ENCODE measurements at regions not wholly inside any gene's neighbourhood (a gene's known extent, or its start where the extent isn't known, plus 50 kb on each side); places are given as distances from the start of the nearest gene placed in this dataset.

DNA sequence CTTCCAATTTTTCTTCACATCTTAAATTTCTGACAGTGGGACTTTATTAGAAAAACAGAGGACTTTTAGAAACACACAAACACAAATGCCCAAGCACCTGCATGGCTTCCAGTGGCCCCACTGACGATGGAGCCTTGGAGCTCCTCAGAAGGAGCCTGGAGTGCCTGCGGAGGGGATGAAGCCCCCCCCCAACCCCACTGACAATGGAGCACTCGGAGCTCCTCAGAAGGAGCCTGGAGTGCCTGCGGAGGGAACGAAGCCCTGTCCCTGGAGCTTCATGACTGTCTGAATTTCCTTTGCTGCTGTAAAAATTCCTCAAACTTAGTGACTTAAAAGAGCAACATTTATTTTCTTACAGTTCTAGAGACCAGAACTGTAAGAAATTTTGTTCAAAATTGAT is 80.1 kb upstream of the VRK1 start:
- TF ChIP-seq SPI1 (IDR thresholded peaks at IDR 0.05; ENCODE audit: low read depth, low read length) (no peak), POLR2A (IDR thresholded peaks at IDR 0.05; ENCODE audit: low read depth, low read length) (no peak), TAF1 (IDR thresholded peaks at IDR 0.05; ENCODE audit: low read depth, low read length) (no peak), POLR2AphosphoS5 (IDR thresholded peaks at IDR 0.05; ENCODE audit: low read depth, low read length) (no peak), PAX5 (IDR thresholded peaks at IDR 0.05; ENCODE audit: insufficient read depth, low read length, severe bottlenecking) (no peak)

All from GM12891 (cell line).